AG09309 (cell line): ENCODE measurements at regions not wholly inside any gene's neighbourhood (a gene's known extent, or its start where the extent isn't known, plus 50 kb on each side); places are given as distances from the start of the nearest gene placed in this dataset.

Experiments
- DNase-seq: peaks from one replicate; pipeline ENCODE4 v3.0.0-alpha.2; 2010; ENCODE audit warnings: low read depth
- H3K4me3 ChIP-seq: 2 replicates; pipeline ENCODE4 v1.5.1; 2011; ENCODE audit warnings: mild to moderate bottlenecking, low read depth, low read length, moderate library complexity; ENCODE audit not compliant: control insufficient read depth
- CTCF ChIP-seq: IDR thresholded peaks from 2 replicates; pipeline ENCODE4 v1.5.1; 2011; ENCODE audit warnings: mild to moderate bottlenecking, low read depth, low read length, inconsistent platforms; ENCODE audit not compliant: insufficient read depth, control insufficient read depth; ENCODE audit errors: missing control alignments

- no peak for TF ChIP-seq CTCF
- DNase-seq = no peak
- H3K4me3 ChIP-seq = no peak overlapping the region
Observed at GRCh38 chr18:11274144-11274794, 124.9 kb upstream of the PIEZO2 start.

- DNase-seq = no peak
- no peak overlapping the region for H3K4me3 ChIP-seq
- TF ChIP-seq CTCF = no peak
Observed at GRCh38 chr18:11272516-11272915, 123.1 kb upstream of the PIEZO2 start.

GRCh38 chr18:11271954-11272353 is 122.6 kb upstream of the PIEZO2 start:
- no peak for TF ChIP-seq CTCF
- DNase-seq = no peak

GRCh38 chr18:11269257-11269656 is 119.9 kb upstream of the PIEZO2 start:
- no peak for TF ChIP-seq CTCF
- DNase-seq = no peak
- peak overlapping the region; percentile 37 for H3K4me3 ChIP-seq

More at GRCh38 chr18:11271954-11272353, 122.6 kb upstream of the PIEZO2 start:
- H3K4me3 ChIP-seq = no peak overlapping the region

- H3K4me3 ChIP-seq = peak overlapping the region; percentile 37
- DNase-seq = peak; percentile 35
- peak; percentile 1 for TF ChIP-seq CTCF
Observed at GRCh38 chr18:11268741-11269233, 119.4 kb upstream of the PIEZO2 start.

- TF ChIP-seq CTCF = no peak
- DNase-seq = no peak
- no peak overlapping the region for H3K4me3 ChIP-seq
Observed at GRCh38 chr18:11268153-11268552, 118.8 kb upstream of the PIEZO2 start.

- no peak for DNase-seq
- H3K4me3 ChIP-seq = no peak overlapping the region
- no peak for TF ChIP-seq CTCF
Observed at GRCh38 chr18:11266781-11267480, 117.6 kb upstream of the PIEZO2 start.
